Gastrocnemius medialis (tissue), 4 donors: ENCODE measurements at regions not wholly inside any gene's neighbourhood (a gene's known extent, or its start where the extent isn't known, plus 50 kb on each side); places are given as distances from the start of the nearest gene placed in this dataset.

Experiments used
- CTCF ChIP-seq, 5 experiments: fragments of 450-650 bp in 3 of 5; fragments of 200-600 bp in 2 of 5; sonication (generic) in 2 of 5; IDR thresholded peaks in 4 of 5; conservative IDR thresholded peaks in 1 of 5; 1 replicate in 4 of 5; 2 replicates in 1 of 5; pipeline ENCODE4 v1.5.1; 2016 to 2019; ENCODE audit warnings: antibody characterized with exemption in 5 of 5, mild to moderate bottlenecking in 3 of 5, moderate library complexity in 3 of 5
- POLR2A ChIP-seq, 2 donors: fragments of 450-650 bp; IDR thresholded peaks; one replicate each; pipeline ENCODE4 v1.6.1; 2017; ENCODE audit warnings: antibody characterized with exemption in 2 of 2, mild to moderate bottlenecking in 2 of 2, moderate library complexity in 2 of 2

GRCh38 chr7:84612981-84613681 is 418.5 kb upstream of the SEMA3A start:
- TF ChIP-seq CTCF (IDR thresholded peaks at IDR 0.05 in 4 of 5, conservative IDR thresholded peaks at IDR 0.05 in 1 of 5) (no peak), POLR2A (IDR thresholded peaks at IDR 0.05) (no peak)
